ENCODE measurements at regions not wholly inside any gene's neighbourhood (a gene's known extent, or its start where the extent isn't known, plus 50 kb on each side); places are given as distances from the start of the nearest gene placed in this dataset.

GRCh38 chr2:173580351-173580750, 225.7 kb downstream of the CDCA7 start:
- H3K9ac ChIP-seq (ENCODE audit: extremely low read depth, insufficient read length, low read length) = no peak overlapping the region
- no peak for DNase-seq
- H2AK5ac ChIP-seq (ENCODE audit: insufficient read length, low read length) = no peak overlapping the region
- Mint-ChIP-seq H3K27me3 (ENCODE audit: low read depth) (no peaks in the 10 kb centered on the region), H3K27ac (no peak overlapping the region), H3K4me3 (no peak overlapping the region), H3K9me3 (no peaks in the 10 kb centered on the region; a peak in 1 of 5 replicates), H3K4me1 (peaks cover 0 to 15% of the 10 kb centered on the region in 2 experiments; a peak in 2 of 4 replicates), H3K36me3 (ENCODE audit: insufficient read depth in 1 of 3, low read depth in 3 of 3) (peaks cover 3 to 4% (median 3%) of the 10 kb centered on the region in 3 experiments; a peak in 2 of 7 replicates)
- no peak overlapping the region for H3K18ac ChIP-seq (ENCODE audit: insufficient read length, low read depth, low read length)
- no peak overlapping the region for H3K14ac ChIP-seq (ENCODE audit: insufficient read depth, low read length)
- no peaks in the 10 kb centered on the region for H4K20me1 ChIP-seq (ENCODE audit: control insufficient read depth, insufficient read depth, insufficient read length)
- no peaks in the 10 kb centered on the region; the same call in 1 of the 2 replicates for H3K79me2 ChIP-seq (ENCODE audit: insufficient read depth, low read length)
- H2BK12ac ChIP-seq (ENCODE audit: insufficient read length, low read depth, low read length) = no peak overlapping the region
- no peak overlapping the region for H3K4me2 ChIP-seq (ENCODE audit: insufficient read depth, insufficient read length, low read length)
- no peak overlapping the region for H3K23ac ChIP-seq (ENCODE audit: insufficient read length, low read depth, low read length)
- no peaks in the 10 kb centered on the region for H3K9me3 ChIP-seq (ENCODE audit: control insufficient read depth, low read depth, low read length)
- H3K4ac ChIP-seq (ENCODE audit: low read depth, low read length) = no peak overlapping the region
- no peak overlapping the region for H3K56ac ChIP-seq (ENCODE audit: insufficient read length, low read depth, low read length)
- no peak overlapping the region for H3K27ac ChIP-seq (ENCODE audit: insufficient read length, low read depth, low read length)
- no peak for TF ChIP-seq CTCF (conservative IDR thresholded peaks at IDR 0.05)
- no peak overlapping the region for H3T11ph ChIP-seq (ENCODE audit: low read length)
- no peak overlapping the region for H4K91ac ChIP-seq (ENCODE audit: insufficient read length, low read depth, low read length)
- no peak overlapping the region for H2BK15ac ChIP-seq (ENCODE audit: low read depth, low read length)
- no peak overlapping the region for H2BK20ac ChIP-seq (ENCODE audit: low read depth, low read length, poor library complexity, severe bottlenecking)
- H2BK120ac ChIP-seq (ENCODE audit: low read depth, low read length, poor library complexity, severe bottlenecking) = no peak overlapping the region
- no peaks in the 10 kb centered on the region for H3K23me2 ChIP-seq (ENCODE audit: insufficient read length, low read depth, low read length, poor library complexity, severe bottlenecking)
- no peaks in the 10 kb centered on the region for H3K79me1 ChIP-seq (ENCODE audit: insufficient read depth, low read depth, low read length, poor library complexity, severe bottlenecking)
- H3K27me3 ChIP-seq (ENCODE audit: insufficient read depth, low read length) = no peaks in the 10 kb centered on the region
- no peak overlapping the region for H2BK5ac ChIP-seq (ENCODE audit: insufficient read length, low read length)
- H4K8ac ChIP-seq (replicated peaks; ENCODE audit: insufficient read length, low read depth, low read length) = no peak overlapping the region
- H4K5ac ChIP-seq (ENCODE audit: insufficient read length, low read depth, low read length) = no peak overlapping the region
- no peak overlapping the region for H2AFZ ChIP-seq (ENCODE audit: low read length)
- WGBS (ENCODE audit: extremely low coverage, insufficient read length, low lambda C conversion rate) = no CpG with 5 or more reads among the region's 1 CpG
- no peaks in the 10 kb centered on the region; the same call in 1 of the 2 replicates for H3K4me1 ChIP-seq (ENCODE audit: insufficient read depth, low read length)
